ENCODE measurements at regions not wholly inside any gene's neighbourhood (a gene's known extent, or its start where the extent isn't known, plus 50 kb on each side); places are given as distances from the start of the nearest gene placed in this dataset.

- Histone ChIP-seq H3K27ac (ENCODE audit: low read depth) (no peak overlapping the region), H2AFZ (no peak overlapping the region), H3F3A (replicated peaks; ENCODE audit: low read depth) (no peaks in the 10 kb centered on the region), H3K36me3 (ENCODE audit: insufficient read depth) (no peaks in the 10 kb centered on the region), H3K4me2 (no peak overlapping the region), H3K9me2 (ENCODE audit: insufficient read depth) (no peaks in the 10 kb centered on the region), H4K20me1 (replicated peaks; ENCODE audit: insufficient read depth) (no peaks in the 10 kb centered on the region), H3K4me1 (ENCODE audit: insufficient read depth) (no peaks in the 10 kb centered on the region), H3K27me3 (ENCODE audit: insufficient read depth) (no peaks in the 10 kb centered on the region), H3K79me2 (replicated peaks; ENCODE audit: insufficient read depth) (no peaks in the 10 kb centered on the region), H3K4me3 (no peak overlapping the region)
- Mint-ChIP-seq H3K4me3 (no peak overlapping the region), H3K4me1 (peaks cover 6% of the 10 kb centered on the region; the same call in 1 of the 3 replicates), H3K27ac (no peak overlapping the region), H3K9me3 (no peaks in the 10 kb centered on the region), H3K27me3 (ENCODE audit: insufficient read depth, low read depth, poor library complexity) (peaks cover 10% of the 10 kb centered on the region), H3K36me3 (ENCODE audit: low read depth) (no peaks in the 10 kb centered on the region)
- ATAC-seq (no peak), DNase-seq (ENCODE audit: low spot score) (no peak)
- no peak for TF ChIP-seq EZH2phosphoT487 (IDR thresholded peaks at IDR 0.05; ENCODE audit: unreplicated experiment)
- TF ChIP-seq STAT1 (IDR thresholded peaks at IDR 0.05; ENCODE audit: unreplicated experiment), result no peak
- no peak for TF ChIP-seq ZNF331 (CRISPR knock-in tag; IDR thresholded peaks at IDR 0.05; ENCODE audit: low read depth)
- TF ChIP-seq ETS1 (IDR thresholded peaks at IDR 0.05), result no peak
- TF ChIP-seq EZH2 (IDR thresholded peaks at IDR 0.05; ENCODE audit: low read depth, unreplicated experiment), result no peak
- no peak for TF ChIP-seq POLR2AphosphoS5 (IDR thresholded peaks at IDR 0.05; ENCODE audit: low read depth)
Observed at GRCh38 chr2:239809391-239809790, 215.8 kb downstream of the NDUFA10 start.

GRCh38 chr2:239807568-239807967 lies 217.6 kb downstream of the NDUFA10 start:
- no peak overlapping the region for H2AFZ ChIP-seq

More at GRCh38 chr2:239807568-239807967, 217.6 kb downstream of the NDUFA10 start:
- no peaks in the 10 kb centered on the region for H3K9me2 ChIP-seq (ENCODE audit: insufficient read depth)
- Mint-ChIP-seq H3K27me3 (ENCODE audit: insufficient read depth, low read depth, poor library complexity) (peaks cover 7% of the 10 kb centered on the region), H3K36me3 (ENCODE audit: low read depth) (no peaks in the 10 kb centered on the region), H3K4me3 (no peak overlapping the region), H3K27ac (no peak overlapping the region), H3K9me3 (no peaks in the 10 kb centered on the region), H3K4me1 (peaks cover 5% of the 10 kb centered on the region; the same call in 1 of the 3 replicates)
- H3K4me1 ChIP-seq (ENCODE audit: insufficient read depth), result no peaks in the 10 kb centered on the region
- no peak overlapping the region for H3K27ac ChIP-seq (ENCODE audit: low read depth)
- TF ChIP-seq ZNF114 (CRISPR knock-in tag; IDR thresholded peaks at IDR 0.05), result no peak
- TF ChIP-seq REST (IDR thresholded peaks at IDR 0.05; ENCODE audit: unreplicated experiment), result no peak
- no peak for TF ChIP-seq STAT1 (IDR thresholded peaks at IDR 0.05; ENCODE audit: unreplicated experiment)
- no peak for TF ChIP-seq EZH2phosphoT487 (IDR thresholded peaks at IDR 0.05; ENCODE audit: unreplicated experiment)
- H3K27me3 ChIP-seq (ENCODE audit: insufficient read depth), result no peaks in the 10 kb centered on the region
- H3K4me3 ChIP-seq, result no peak overlapping the region
- no peaks in the 10 kb centered on the region for H3K36me3 ChIP-seq (ENCODE audit: insufficient read depth)
- ATAC-seq (no peak), DNase-seq (ENCODE audit: low spot score) (no peak)
- no peaks in the 10 kb centered on the region for H3K79me2 ChIP-seq (replicated peaks; ENCODE audit: insufficient read depth)
- no peaks in the 10 kb centered on the region for H4K20me1 ChIP-seq (replicated peaks; ENCODE audit: insufficient read depth)
- no peaks in the 10 kb centered on the region for H3F3A ChIP-seq (replicated peaks; ENCODE audit: low read depth)
- H3K4me2 ChIP-seq, result no peak overlapping the region
